Hepatocyte (in vitro differentiated cells): ENCODE measurements at regions not wholly inside any gene's neighbourhood (a gene's known extent, or its start where the extent isn't known, plus 50 kb on each side); places are given as distances from the start of the nearest gene placed in this dataset.

Experiments
- EZH2 ChIP-seq: fragments of 200-600 bp; sonication (generic); IDR thresholded peaks from 2 replicates; pipeline ENCODE4 v1.6.1; 2016; ENCODE audit warnings: antibody characterized with exemption, mild to moderate bottlenecking, borderline replicate concordance
- EZH2phosphoT487 ChIP-seq: fragments of 200-600 bp; sonication (generic); IDR thresholded peaks from one replicate; pipeline ENCODE4 v1.6.1; 2018; ENCODE audit warnings: antibody characterized with exemption, mild to moderate bottlenecking, low read depth, moderate library complexity; ENCODE audit not compliant: unreplicated experiment, severe bottlenecking
- TF ChIP-seq, protein P1 (sequence below): fragments of 200-600 bp; sonication (generic); IDR thresholded peaks from 2 replicates; pipeline ENCODE4 v1.5.1; 2016; ENCODE audit warnings: antibody characterized with exemption, mild to moderate bottlenecking; ENCODE audit not compliant: poor library complexity

- TF ChIP-seq, protein P1, sequence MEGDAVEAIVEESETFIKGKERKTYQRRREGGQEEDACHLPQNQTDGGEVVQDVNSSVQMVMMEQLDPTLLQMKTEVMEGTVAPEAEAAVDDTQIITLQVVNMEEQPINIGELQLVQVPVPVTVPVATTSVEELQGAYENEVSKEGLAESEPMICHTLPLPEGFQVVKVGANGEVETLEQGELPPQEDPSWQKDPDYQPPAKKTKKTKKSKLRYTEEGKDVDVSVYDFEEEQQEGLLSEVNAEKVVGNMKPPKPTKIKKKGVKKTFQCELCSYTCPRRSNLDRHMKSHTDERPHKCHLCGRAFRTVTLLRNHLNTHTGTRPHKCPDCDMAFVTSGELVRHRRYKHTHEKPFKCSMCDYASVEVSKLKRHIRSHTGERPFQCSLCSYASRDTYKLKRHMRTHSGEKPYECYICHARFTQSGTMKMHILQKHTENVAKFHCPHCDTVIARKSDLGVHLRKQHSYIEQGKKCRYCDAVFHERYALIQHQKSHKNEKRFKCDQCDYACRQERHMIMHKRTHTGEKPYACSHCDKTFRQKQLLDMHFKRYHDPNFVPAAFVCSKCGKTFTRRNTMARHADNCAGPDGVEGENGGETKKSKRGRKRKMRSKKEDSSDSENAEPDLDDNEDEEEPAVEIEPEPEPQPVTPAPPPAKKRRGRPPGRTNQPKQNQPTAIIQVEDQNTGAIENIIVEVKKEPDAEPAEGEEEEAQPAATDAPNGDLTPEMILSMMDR = no peak
- TF ChIP-seq EZH2phosphoT487 (no peak), EZH2 (no peak)
These were observed 72.8 kb downstream of the CLDN1 start for GRCh38 chr3:190249414-190249813.
